H1 (cell line): ENCODE measurements at regions not wholly inside any gene's neighbourhood (a gene's known extent, or its start where the extent isn't known, plus 50 kb on each side); places are given as distances from the start of the nearest gene placed in this dataset.

Source experiments
- CTCF ChIA-PET: fragments of 300-600 bp; sonication (Branson Sonifier 250); formaldehyde crosslinking; loops from one replicate; lab custom pipeline; 2021; ENCODE audit not compliant: partially characterized antibody; lab: Charles Lee
- POLR2A ChIA-PET: fragments of 300-600 bp; sonication (Branson Sonifier 250); formaldehyde crosslinking; loops from one replicate; lab custom pipeline; 2021; ENCODE audit warnings: inconsistent platforms; ENCODE audit not compliant: partially characterized antibody; lab: Charles Lee
- DNase-seq, 2 experiments: peaks; one replicate each; pipeline versions ENCODE4 v3.0.0 to v3.0.0-alpha.2; 2010 to 2022; ENCODE audit warnings: low spot score in 2 of 2, low read depth in 1 of 2, mixed read lengths in 1 of 2
- FAIRE-seq: peaks from 2 replicates; lab custom pipeline; 2011; peaks lifted over from hg19 to GRCh38; lab: Jason Lieb, UNC
- H2AFZ ChIP-seq: 2 replicates; pipeline ENCODE4 v1.8.1; 2012; ENCODE audit warnings: low read length, inconsistent platforms
- H2AK5ac ChIP-seq: 2 replicates; pipeline ENCODE4 v1.6.1; 2013; ENCODE audit warnings: low read depth, low read length
- H2BK120ac ChIP-seq: replicated peaks from 2 replicates; pipeline ENCODE3; 2013; ENCODE audit warnings: low read depth, low read length, inconsistent platforms
- H2BK12ac ChIP-seq: 2 replicates; pipeline ENCODE4 v1.6.1; 2013; ENCODE audit warnings: low read depth, low read length
- H2BK15ac ChIP-seq: 2 replicates; pipeline ENCODE4 v1.6.1; 2013; ENCODE audit warnings: low read length
- H2BK20ac ChIP-seq: 2 replicates; pipeline ENCODE4 v1.6.1; 2013; ENCODE audit warnings: low read length
- H2BK5ac ChIP-seq: 2 replicates; pipeline ENCODE4 v1.6.1; 2013; ENCODE audit warnings: low read depth, low read length
- H3K14ac ChIP-seq: 2 replicates; pipeline ENCODE4 v1.6.1; 2013; ENCODE audit warnings: inconsistent platforms; ENCODE audit not compliant: insufficient read length
- H3K18ac ChIP-seq: 2 replicates; pipeline ENCODE4 v1.6.1; 2013; ENCODE audit warnings: low read length; ENCODE audit errors: extremely low read depth
- H3K23ac ChIP-seq: 2 replicates; pipeline ENCODE4 v1.6.1; 2013; ENCODE audit warnings: inconsistent platforms; ENCODE audit not compliant: insufficient read length
- H3K23me2 ChIP-seq: 2 replicates; pipeline ENCODE4 v1.6.1; 2013; ENCODE audit warnings: low read depth, low read length
- H3K27ac ChIP-seq: 2 replicates; pipeline ENCODE4 v1.6.1; 2011; ENCODE audit warnings: low read depth, low read length, inconsistent platforms
- H3K27me3 ChIP-seq, 4 experiments: replicated peaks in 1 of 4; 1 replicate in 1 of 4; 2 replicates in 3 of 4; pipeline versions ENCODE4 v1.6.1 to v1.8.1; 2011 to 2013; ENCODE audit warnings: low read length in 3 of 4, mild to moderate bottlenecking in 3 of 4, inconsistent platforms in 2 of 4, mixed read lengths in 2 of 4, moderate library complexity in 1 of 4; ENCODE audit not compliant: control insufficient read depth in 3 of 4, insufficient read depth in 3 of 4; ENCODE audit errors: extremely low read depth in 1 of 4
- H3K36me3 ChIP-seq, 4 experiments: 2 replicates each; pipeline versions ENCODE4 v1.6.1 to v1.8.1; 2011 to 2013; ENCODE audit warnings: mild to moderate bottlenecking in 4 of 4, low read length in 3 of 4, moderate library complexity in 2 of 4, control low read depth in 1 of 4, inconsistent platforms in 1 of 4; ENCODE audit not compliant: insufficient read depth in 4 of 4, control insufficient read depth in 2 of 4
- H3K4ac ChIP-seq: replicated peaks from 2 replicates; pipeline ENCODE3; 2013; ENCODE audit warnings: low read length, low read depth, mixed read lengths, inconsistent platforms; ENCODE audit not compliant: insufficient read length
- H3K4me1 ChIP-seq, 4 experiments: replicated peaks in 1 of 4; 1 replicate in 1 of 4; 2 replicates in 3 of 4; pipeline versions ENCODE4 v1.6.1 to v1.8.1; 2011 to 2013; ENCODE audit warnings: low read length in 3 of 4, inconsistent platforms in 2 of 4, mixed read lengths in 1 of 4; ENCODE audit not compliant: insufficient read depth in 4 of 4, control insufficient read depth in 3 of 4
- H3K4me2 ChIP-seq, 2 experiments: 2 replicates each; pipeline versions ENCODE4 v1.6.1 to v1.8.1; 2011 to 2013; ENCODE audit warnings: low read depth in 2 of 2, low read length in 2 of 2, control low read depth in 1 of 2, inconsistent platforms in 1 of 2, mild to moderate bottlenecking in 1 of 2; ENCODE audit not compliant: insufficient read depth in 1 of 2
- H3K4me3 ChIP-seq, 4 experiments: fragments of 200-600, 300-600 bp in 1 of 4; sonication (generic), shearing (Covaris generic), sonication (Bioruptor Twin) in 1 of 4; 2 replicates each; pipeline versions ENCODE4 v1.5.1 to v1.8.1; 2011 to 2016; ENCODE audit warnings: low read length in 4 of 4, low read depth in 3 of 4, control low read depth in 2 of 4, inconsistent platforms in 2 of 4, mild to moderate bottlenecking in 2 of 4, mixed read lengths in 1 of 4, moderate library complexity in 1 of 4; ENCODE audit not compliant: insufficient read depth in 2 of 4; ENCODE audit errors: extremely low read depth in 1 of 4
- H3K56ac ChIP-seq: replicated peaks from 2 replicates; pipeline ENCODE3; 2013; ENCODE audit warnings: low read depth, mild to moderate bottlenecking, mixed read lengths, low read length, inconsistent platforms; ENCODE audit not compliant: insufficient read length
- H3K79me1 ChIP-seq: 2 replicates; pipeline ENCODE4 v1.6.1; 2013; ENCODE audit warnings: low read depth, low read length, control low read depth
- H3K79me2 ChIP-seq, 2 experiments: 2 replicates each; pipeline versions ENCODE4 v1.6.1 to v1.8.1; 2012 to 2013; ENCODE audit warnings: low read length in 2 of 2, mild to moderate bottlenecking in 2 of 2, inconsistent platforms in 1 of 2; ENCODE audit not compliant: insufficient read depth in 2 of 2, control insufficient read depth in 1 of 2
- H3K9ac ChIP-seq, 4 experiments: replicated peaks in 1 of 4; 1 replicate in 1 of 4; 2 replicates in 3 of 4; pipeline versions ENCODE4 v1.6.1 to v1.8.1; 2011 to 2013; ENCODE audit warnings: low read depth in 3 of 4, low read length in 3 of 4, control low read depth in 2 of 4, mild to moderate bottlenecking in 2 of 4, moderate library complexity in 2 of 4, inconsistent platforms in 1 of 4; ENCODE audit errors: extremely low read depth in 1 of 4
- H3K9me3 ChIP-seq, 2 experiments: 2 replicates each; pipeline versions ENCODE4 v1.6.1 to v1.8.1; 2012 to 2013; ENCODE audit warnings: mild to moderate bottlenecking in 2 of 2, moderate library complexity in 2 of 2, control low read depth in 1 of 2, inconsistent platforms in 1 of 2, low read depth in 1 of 2, low read length in 1 of 2, mixed read lengths in 1 of 2; ENCODE audit not compliant: insufficient read depth in 2 of 2
- H4K20me1 ChIP-seq, 2 experiments: replicated peaks in 1 of 2; 2 replicates each; pipeline versions ENCODE3 to v1.8.1; 2011 to 2013; ENCODE audit warnings: inconsistent platforms in 2 of 2, low read length in 2 of 2, mild to moderate bottlenecking in 1 of 2; ENCODE audit not compliant: insufficient read depth in 2 of 2, control insufficient read depth in 1 of 2
- H4K5ac ChIP-seq: 2 replicates; pipeline ENCODE4 v1.6.1; 2013; ENCODE audit warnings: low read length, low read depth, mixed read lengths, inconsistent platforms; ENCODE audit not compliant: insufficient read length
- H4K8ac ChIP-seq: 2 replicates; pipeline ENCODE4 v1.8.0; 2013; ENCODE audit warnings: mild to moderate bottlenecking, moderate library complexity, low read length, inconsistent platforms; ENCODE audit not compliant: insufficient read depth; ENCODE audit errors: extremely low read depth
- H4K91ac ChIP-seq: replicated peaks from 2 replicates; pipeline ENCODE3; 2013; ENCODE audit warnings: low read length, mixed read lengths, inconsistent platforms; ENCODE audit not compliant: insufficient read length
- ASH2L ChIP-seq: fragments of 200-600, 300-600 bp; sonication (generic); IDR thresholded peaks from one replicate; pipeline ENCODE4 v1.7.1; 2017; ENCODE audit warnings: low read length
- BCL11A ChIP-seq, 2 experiments: IDR thresholded peaks; one replicate each; pipeline ENCODE4 v1.6.1; 2011; ENCODE audit warnings: low read depth in 2 of 2, low read length in 2 of 2, mild to moderate bottlenecking in 2 of 2
- BRCA1 ChIP-seq: IDR thresholded peaks from 2 replicates; pipeline ENCODE4 v1.6.1; 2012; ENCODE audit warnings: low read depth, low read length, improper control_type of control experiment
- EZH2 ChIP-seq: fragments of 200-600 bp; sonication (generic); IDR thresholded peaks from 2 replicates; pipeline ENCODE4 v1.7.1; 2012; ENCODE audit warnings: low read depth, mild to moderate bottlenecking, moderate library complexity, low read length, inconsistent platforms; ENCODE audit not compliant: severe bottlenecking
- JUN ChIP-seq: IDR thresholded peaks from 2 replicates; pipeline ENCODE4 v1.6.1; 2011; ENCODE audit warnings: low read depth, mild to moderate bottlenecking, improper control_type of control experiment, low read length
- JUND ChIP-seq: IDR thresholded peaks from 2 replicates; pipeline ENCODE4 v1.6.1; 2011; ENCODE audit warnings: mild to moderate bottlenecking, improper control_type of control experiment, low read length
- KDM5A ChIP-seq: fragments of 200-600 bp; IDR thresholded peaks from 2 replicates; pipeline ENCODE4 v1.7.1; 2012; ENCODE audit warnings: mild to moderate bottlenecking, low read length, inconsistent platforms, mixed read lengths
- MAX ChIP-seq: IDR thresholded peaks from 2 replicates; pipeline ENCODE4 v1.6.1; 2012; ENCODE audit warnings: inconsistent platforms
- POLR2AphosphoS5 ChIP-seq: IDR thresholded peaks from 2 replicates; pipeline ENCODE4 v1.6.1; 2011; ENCODE audit warnings: low read depth, low read length
- SIRT6 ChIP-seq: IDR thresholded peaks from one replicate; pipeline ENCODE4 v1.7.1; 2012; ENCODE audit warnings: low read length, inconsistent platforms
- SIX5 ChIP-seq: IDR thresholded peaks from 2 replicates; pipeline ENCODE4 v1.6.1; 2011; ENCODE audit warnings: mild to moderate bottlenecking, low read depth, low read length
- SP2 ChIP-seq: IDR thresholded peaks from 2 replicates; pipeline ENCODE4 v1.6.1; 2012; ENCODE audit warnings: mild to moderate bottlenecking, low read length, inconsistent platforms
- SRF ChIP-seq: IDR thresholded peaks from 2 replicates; pipeline ENCODE4 v1.6.1; 2011; ENCODE audit warnings: mild to moderate bottlenecking, low read depth, low read length, moderate library complexity
- TAF1 ChIP-seq: IDR thresholded peaks from 2 replicates; pipeline ENCODE4 v1.6.1; 2011; ENCODE audit warnings: mild to moderate bottlenecking, low read depth, low read length
- TCF12 ChIP-seq: IDR thresholded peaks from 2 replicates; pipeline ENCODE4 v1.6.1; 2011; ENCODE audit warnings: low read depth, mild to moderate bottlenecking, low read length
- WGBS, 2 experiments: shearing (Covaris generic) in 1 of 2; methylation state at CpG; one replicate each; pipeline versions ENCODE4 v1.1.6 to v1.1.7; 2013 to 2015; ENCODE audit warnings: low lambda C conversion rate in 2 of 2, mixed read lengths in 2 of 2, inconsistent platforms in 1 of 2, low coverage in 1 of 2, missing lambda C conversion rate in 1 of 2; ENCODE audit not compliant: insufficient replicate concordance in 2 of 2, insufficient coverage in 1 of 2, insufficient read length in 1 of 2; ENCODE audit errors: extremely low coverage in 1 of 2, missing lambda C conversion rate in 1 of 2; 5-methylcytosine and 5-hydroxymethylcytosine counted together

GRCh38 chr3:184642631-184643285 is 69.1 kb downstream of the MAGEF1 start:
- H2AFZ ChIP-seq, result no peak overlapping the region
- TF ChIP-seq JUN, result no peak
- no peak for TF ChIP-seq JUND
- TF ChIP-seq POLR2AphosphoS5, result no peak
- TF ChIP-seq SIX5, result no peak
- no peak for TF ChIP-seq TAF1
- no peak for TF ChIP-seq SP2
- no peak for TF ChIP-seq KDM5A
- TF ChIP-seq BRCA1, result no peak
- no peak for TF ChIP-seq SRF
- no peak for TF ChIP-seq TCF12
- no peak for TF ChIP-seq ASH2L
- TF ChIP-seq MAX, result no peak
- no peak for TF ChIP-seq SIRT6
- TF ChIP-seq EZH2, result no peak
- no peak for TF ChIP-seq BCL11A (IDR thresholded peaks at IDR 0.05; ENCODE audit: low read depth in 2 of 2, low read length in 2 of 2)

More at GRCh38 chr3:184642631-184643285, 69.1 kb downstream of the MAGEF1 start:
- no peak overlapping the region for H2BK5ac ChIP-seq
- no peak overlapping the region for H3K23ac ChIP-seq
- no peak overlapping the region for H3K27ac ChIP-seq
- H2BK120ac ChIP-seq, result no peak overlapping the region
- no peak overlapping the region for H4K91ac ChIP-seq
- H3K4me1 ChIP-seq, result peaks cover 0 to 5% (median 5%) of the 10 kb centered on the region in 4 experiments; a peak in 4 of 7 replicates
- H3K23me2 ChIP-seq, result peaks cover 1% of the 10 kb centered on the region; the same call in 1 of the 2 replicates
- no peak overlapping the region for H2BK20ac ChIP-seq
- FAIRE-seq (no peak), DNase-seq (no peak)
- no peak overlapping the region; a peak in 1 of 7 replicates for H3K9ac ChIP-seq
- ChIA-PET CTCF (interaction anchor here (1.1 to 2.6 kb wide), 6 partner anchors 17 to 106 kb away, joined by 3 to 6 read pairs (median 4); partner anchors contain the start of gene EPHB3), POLR2A (interaction anchor here (0.8 to 0.9 kb wide), 2 partner anchors 9 to 12 kb away, joined by 3 read pairs; no protein-coding TSS in a partner anchor)
- H4K20me1 ChIP-seq, result no peaks in the 10 kb centered on the region
- H3K4me2 ChIP-seq, result no peak overlapping the region
- H4K8ac ChIP-seq, result no peak overlapping the region
- no peaks in the 10 kb centered on the region for H3K79me1 ChIP-seq
- H3K4me3 ChIP-seq, result no peak overlapping the region
- H4K5ac ChIP-seq, result no peak overlapping the region
- no peak overlapping the region for H2BK15ac ChIP-seq
- H3K4ac ChIP-seq, result no peak overlapping the region
- H3K36me3 ChIP-seq, result no peaks in the 10 kb centered on the region
- H2AK5ac ChIP-seq, result no peak overlapping the region
- WGBS, 2 experiments, result 89% methylated on average over 9 of the region's 9 CpGs; no CpG with 5 or more reads in 1 of the 2 experiments
- no peaks in the 10 kb centered on the region for H3K27me3 ChIP-seq
- H3K18ac ChIP-seq, result no peak overlapping the region; the same call in 1 of the 2 replicates
- no peaks in the 10 kb centered on the region for H3K79me2 ChIP-seq
- no peak overlapping the region for H3K56ac ChIP-seq
- no peak overlapping the region for H3K14ac ChIP-seq
- H2BK12ac ChIP-seq, result no peak overlapping the region
- no peaks in the 10 kb centered on the region for H3K9me3 ChIP-seq
